OCI-LY3 (cell line): ENCODE measurements at regions not wholly inside any gene's neighbourhood (a gene's known extent, or its start where the extent isn't known, plus 50 kb on each side); places are given as distances from the start of the nearest gene placed in this dataset.

ENCODE experiments used
- H2AFZ ChIP-seq: fragments of 200-600, 300-600 bp; shearing (Covaris generic); 2 replicates; pipeline ENCODE4 v1.6.0; 2014; ENCODE audit warnings: antibody characterized with exemption, low read depth, low read length
- H3K27ac ChIP-seq: fragments of 200-600, 300-600 bp; sonication (generic); 2 replicates; pipeline ENCODE4 v1.5.1; 2014; ENCODE audit warnings: mild to moderate bottlenecking, low read length, moderate library complexity, mixed read lengths
- H3K27me3 ChIP-seq: fragments of 200-600, 300-600 bp; sonication (generic); 2 replicates; pipeline ENCODE4 v1.6.1; 2014; ENCODE audit warnings: low read depth, low read length, mixed read lengths
- H3K36me3 ChIP-seq: fragments of 200-600, 300-600 bp; sonication (generic); replicated peaks from 2 replicates; pipeline ENCODE3; 2014; ENCODE audit warnings: low read depth, low read length, mixed read lengths
- H3K4me1 ChIP-seq: fragments of 300-600, 200-600 bp; sonication (generic); 2 replicates; pipeline ENCODE4 v1.6.1; 2014; ENCODE audit warnings: low read length, mixed read lengths
- H3K4me2 ChIP-seq: fragments of 200-600, 300-600 bp; sonication (generic); 2 replicates; pipeline ENCODE4 v1.6.1; 2014; ENCODE audit warnings: low read length, mixed read lengths
- H3K4me3 ChIP-seq: fragments of 300-600, 200-600 bp; sonication (generic); 2 replicates; pipeline ENCODE4 v1.5.1; 2014; ENCODE audit warnings: antibody characterized with exemption, mild to moderate bottlenecking, low read length, moderate library complexity
- H3K79me2 ChIP-seq: fragments of 300-600, 200-600 bp; shearing (Covaris generic); 2 replicates; pipeline ENCODE4 v1.6.1; 2014; ENCODE audit warnings: mild to moderate bottlenecking, low read length, mixed read lengths
- H3K9ac ChIP-seq: fragments of 300-600, 200-600 bp; shearing (Covaris generic); 2 replicates; pipeline ENCODE4 v1.6.0; 2014; ENCODE audit warnings: mild to moderate bottlenecking, low read length, moderate library complexity
- H3K9me3 ChIP-seq: fragments of 200-600, 300-600 bp; shearing (Covaris generic); 2 replicates; pipeline ENCODE4 v1.6.1; 2014; ENCODE audit warnings: low read length, mixed read lengths; ENCODE audit not compliant: insufficient read depth
- H4K20me1 ChIP-seq: fragments of 200-600, 300-600 bp; sonication (generic); 2 replicates; pipeline ENCODE4 v1.6.1; 2016; ENCODE audit warnings: low read length, mixed read lengths; ENCODE audit not compliant: insufficient read depth
- EZH2phosphoT487 ChIP-seq: fragments of 200-600 bp; shearing (Covaris generic); IDR thresholded peaks from 2 replicates; pipeline ENCODE4 v1.6.1; 2018; ENCODE audit warnings: antibody characterized with exemption, mixed run types, low read depth
- TF ChIP-seq, protein P1 (sequence below): fragments of 200-600, 300-600 bp; sonication (generic); IDR thresholded peaks from 2 replicates; pipeline ENCODE4 v1.5.1; 2014; ENCODE audit warnings: antibody characterized with exemption, low read length, low read depth

DNA sequence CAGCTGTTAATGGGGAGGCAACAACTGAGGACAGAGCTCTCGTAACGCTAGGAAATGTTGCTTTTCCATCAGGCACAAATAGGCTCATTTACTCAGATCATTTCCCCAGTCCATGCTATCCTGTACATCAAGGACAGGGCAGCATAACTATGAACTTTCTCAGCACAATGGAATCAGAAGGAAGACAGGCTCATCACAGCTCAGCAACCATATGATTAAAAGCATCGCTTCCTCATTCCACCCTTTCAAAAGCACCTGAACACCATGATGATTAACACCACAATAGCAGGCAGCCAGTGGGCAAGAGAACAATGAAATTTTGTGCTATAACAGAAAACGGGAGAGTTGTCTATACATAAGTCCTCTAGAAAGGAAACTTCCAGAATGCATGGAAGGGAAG lies 297.8 kb downstream of the ZNF674 start:
- Histone ChIP-seq H3K36me3 (no peaks in the 10 kb centered on the region), H3K4me3 (no peak overlapping the region), H3K27me3 (no peaks in the 10 kb centered on the region), H3K79me2 (no peaks in the 10 kb centered on the region), H4K20me1 (no peaks in the 10 kb centered on the region), H3K4me2 (no peak overlapping the region), H3K27ac (no peak overlapping the region), H2AFZ (no peak overlapping the region), H3K9ac (no peak overlapping the region), H3K9me3 (no peaks in the 10 kb centered on the region), H3K4me1 (no peaks in the 10 kb centered on the region)
- TF ChIP-seq EZH2phosphoT487: no peak
- TF ChIP-seq, protein P1, sequence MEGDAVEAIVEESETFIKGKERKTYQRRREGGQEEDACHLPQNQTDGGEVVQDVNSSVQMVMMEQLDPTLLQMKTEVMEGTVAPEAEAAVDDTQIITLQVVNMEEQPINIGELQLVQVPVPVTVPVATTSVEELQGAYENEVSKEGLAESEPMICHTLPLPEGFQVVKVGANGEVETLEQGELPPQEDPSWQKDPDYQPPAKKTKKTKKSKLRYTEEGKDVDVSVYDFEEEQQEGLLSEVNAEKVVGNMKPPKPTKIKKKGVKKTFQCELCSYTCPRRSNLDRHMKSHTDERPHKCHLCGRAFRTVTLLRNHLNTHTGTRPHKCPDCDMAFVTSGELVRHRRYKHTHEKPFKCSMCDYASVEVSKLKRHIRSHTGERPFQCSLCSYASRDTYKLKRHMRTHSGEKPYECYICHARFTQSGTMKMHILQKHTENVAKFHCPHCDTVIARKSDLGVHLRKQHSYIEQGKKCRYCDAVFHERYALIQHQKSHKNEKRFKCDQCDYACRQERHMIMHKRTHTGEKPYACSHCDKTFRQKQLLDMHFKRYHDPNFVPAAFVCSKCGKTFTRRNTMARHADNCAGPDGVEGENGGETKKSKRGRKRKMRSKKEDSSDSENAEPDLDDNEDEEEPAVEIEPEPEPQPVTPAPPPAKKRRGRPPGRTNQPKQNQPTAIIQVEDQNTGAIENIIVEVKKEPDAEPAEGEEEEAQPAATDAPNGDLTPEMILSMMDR: no peak

DNA sequence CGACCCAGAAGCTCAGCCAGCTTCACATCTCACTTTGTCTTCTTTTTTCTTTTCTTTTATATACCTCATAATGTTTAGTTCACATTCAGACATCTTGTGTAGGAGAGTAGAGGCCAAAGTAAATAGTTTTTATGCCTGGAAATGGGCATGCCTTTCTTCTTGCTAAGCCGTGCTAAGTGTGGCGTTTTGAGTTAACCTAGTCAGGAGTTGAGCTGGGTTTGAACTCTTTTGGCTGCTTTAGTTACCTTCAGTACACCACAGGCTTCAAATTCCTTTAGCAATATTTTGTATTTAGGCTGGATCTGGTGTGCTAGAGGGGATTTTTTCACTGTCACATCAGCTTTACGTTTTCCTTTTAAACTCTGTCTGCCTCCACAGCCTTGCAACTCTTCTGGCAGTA lies 300.8 kb downstream of the ZNF674 start:
- Histone ChIP-seq H2AFZ (no peak overlapping the region), H3K36me3 (no peaks in the 10 kb centered on the region), H3K79me2 (no peaks in the 10 kb centered on the region), H3K9ac (no peak overlapping the region), H3K9me3 (no peaks in the 10 kb centered on the region), H3K4me1 (no peaks in the 10 kb centered on the region), H3K4me3 (no peak overlapping the region), H3K27me3 (no peaks in the 10 kb centered on the region), H3K4me2 (no peak overlapping the region), H3K27ac (no peak overlapping the region), H4K20me1 (no peaks in the 10 kb centered on the region)
- TF ChIP-seq, protein P1: no peak
- TF ChIP-seq EZH2phosphoT487: no peak

DNA sequence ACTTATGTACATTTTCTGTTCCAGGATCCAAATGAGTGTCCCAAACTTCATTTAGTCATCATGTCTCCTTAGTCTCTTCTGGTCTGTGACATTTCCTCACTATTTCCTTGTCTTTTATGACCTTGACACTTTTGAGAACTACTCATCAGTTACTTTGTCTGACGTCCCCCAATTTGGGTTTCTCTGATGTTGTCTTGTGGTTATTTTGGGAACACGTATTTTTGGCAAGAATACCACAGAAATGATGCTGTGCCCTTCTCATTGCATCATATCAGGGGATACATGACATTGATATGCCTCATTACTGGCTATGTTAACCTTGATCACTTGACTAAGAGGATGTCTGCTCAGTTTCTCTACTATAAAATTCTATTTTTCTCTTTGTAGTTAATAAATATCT lies 308.8 kb downstream of the ZNF674 start:
- Histone ChIP-seq H3K79me2 (no peaks in the 10 kb centered on the region), H3K4me3 (no peak overlapping the region), H3K9me3 (no peaks in the 10 kb centered on the region), H3K4me2 (no peak overlapping the region), H3K27ac (no peak overlapping the region), H2AFZ (no peak overlapping the region), H3K4me1 (no peaks in the 10 kb centered on the region), H3K27me3 (no peaks in the 10 kb centered on the region), H3K36me3 (no peaks in the 10 kb centered on the region), H4K20me1 (no peaks in the 10 kb centered on the region), H3K9ac (no peak overlapping the region)
- TF ChIP-seq, protein P1: no peak
- no peak for TF ChIP-seq EZH2phosphoT487

DNA sequence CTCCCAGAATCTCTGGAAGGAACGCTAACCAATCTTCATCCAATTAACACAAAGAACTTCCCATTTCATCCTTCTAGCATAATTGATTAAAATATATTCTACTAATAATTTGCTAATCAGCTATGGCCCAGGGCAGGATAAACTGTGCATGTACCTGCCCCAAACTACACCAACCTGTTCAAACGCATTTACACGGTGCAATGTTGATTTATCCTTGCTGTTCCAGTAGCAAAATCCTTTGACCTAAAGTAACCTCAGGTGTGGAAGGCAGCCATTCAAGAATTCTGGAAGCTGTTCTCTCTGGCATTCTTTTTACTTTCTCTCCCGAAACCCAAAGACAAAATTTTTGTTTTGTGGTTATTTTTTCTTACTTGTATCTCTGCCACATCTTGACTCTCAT lies 309.4 kb downstream of the ZNF674 start:
- no peaks in the 10 kb centered on the region for H3K4me1 ChIP-seq
- H3K79me2 ChIP-seq: no peaks in the 10 kb centered on the region
- no peaks in the 10 kb centered on the region for H3K36me3 ChIP-seq
- H3K4me3 ChIP-seq: no peak overlapping the region
- H4K20me1 ChIP-seq: no peaks in the 10 kb centered on the region
- no peak for TF ChIP-seq EZH2phosphoT487
- TF ChIP-seq, protein P1: no peak
- H3K4me2 ChIP-seq: no peak overlapping the region
- no peaks in the 10 kb centered on the region for H3K9me3 ChIP-seq
- no peak overlapping the region for H3K9ac ChIP-seq
- no peaks in the 10 kb centered on the region for H3K27me3 ChIP-seq
- no peak overlapping the region for H3K27ac ChIP-seq
- H2AFZ ChIP-seq: no peak overlapping the region
